ENCODE measurements at regions not wholly inside any gene's neighbourhood (a gene's known extent, or its start where the extent isn't known, plus 50 kb on each side); places are given as distances from the start of the nearest gene placed in this dataset.

DNA sequence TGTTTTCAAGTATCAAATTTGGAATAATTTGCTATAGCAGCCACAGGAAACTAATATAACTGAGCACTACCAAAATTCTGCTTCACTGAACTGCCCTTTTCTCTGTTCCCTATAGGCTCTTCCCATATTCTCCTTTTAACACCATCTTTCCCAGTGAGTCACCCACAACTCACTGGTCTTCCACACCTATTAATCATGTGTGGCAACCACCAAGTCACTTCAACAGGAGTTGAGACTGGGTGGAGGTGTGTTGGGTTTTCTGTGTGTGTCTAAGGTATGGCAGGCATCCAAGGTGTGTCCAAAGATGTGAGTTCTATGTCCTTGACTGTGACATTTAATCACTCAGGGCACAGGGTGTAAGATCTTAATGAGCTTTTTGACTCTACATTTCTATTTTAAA is 610.0 kb upstream of the CDH11 start:
- no peaks in the 10 kb centered on the region for H3K36me3 Mint-ChIP-seq
- DNase-seq (no peak), ATAC-seq (no peak)
- no peak overlapping the region for H3K27ac ChIP-seq (ENCODE audit: low read depth, low read length)
- POLR2A ChIA-PET: interaction anchor here (0.6 kb wide), 1 partner anchor 27 kb away, joined by 3 read pairs; no protein-coding TSS in a partner anchor
- no peaks in the 10 kb centered on the region for H3K36me3 ChIP-seq (ENCODE audit: control insufficient read depth in 2 of 3, insufficient read depth in 3 of 3, low read length in 3 of 3)
- intact Hi-C loops (cut with micrococcal nuclease): no loop called here
- CTCF ChIA-PET: no interaction called here
- H3K27me3 ChIP-seq (ENCODE audit: control insufficient read depth in 2 of 2, insufficient read depth in 2 of 2, low read length in 2 of 2): no peaks in the 10 kb centered on the region
- peaks cover 0 to 5% (median 4%) of the 10 kb centered on the region in 5 donors for H3K27me3 Mint-ChIP-seq
- no peak overlapping the region for H3K27ac Mint-ChIP-seq
- H3K9me3 Mint-ChIP-seq: peaks cover 0 to 20% (median 4%) of the 10 kb centered on the region in 11 donors
- no peak overlapping the region for H3K4me3 ChIP-seq (ENCODE audit: low read length)
- H3K9me3 ChIP-seq (ENCODE audit: control insufficient read depth in 2 of 3, low read length in 3 of 3): no peaks in the 10 kb centered on the region
- H3K4me3 Mint-ChIP-seq: no peak overlapping the region
- H3K4me1 Mint-ChIP-seq: peaks cover 0 to 4% (median 0%) of the 10 kb centered on the region in 7 donors
- no peaks in the 10 kb centered on the region for H3K4me1 ChIP-seq (ENCODE audit: control insufficient read depth in 2 of 2, insufficient read depth in 2 of 2, low read length in 2 of 2)

DNA sequence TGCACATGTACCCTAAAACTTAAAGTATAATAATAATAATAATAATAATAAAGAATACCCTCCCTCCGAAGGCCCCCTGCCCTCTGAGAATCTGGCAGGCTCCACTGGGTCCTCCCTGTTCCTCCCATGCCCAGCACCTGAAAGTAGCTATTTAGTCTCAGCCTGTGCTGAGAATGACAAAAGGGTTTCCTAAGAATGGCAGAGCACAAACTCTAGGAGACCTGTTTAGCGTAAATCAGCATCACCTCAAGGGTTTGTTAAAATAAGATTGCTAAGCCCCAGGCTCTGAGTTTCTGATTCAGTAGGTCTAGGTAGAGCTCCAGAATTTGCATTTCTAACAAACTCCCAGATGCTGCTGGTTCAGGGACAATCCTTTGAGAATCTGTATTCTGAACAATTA is 606.8 kb upstream of the CDH11 start:
- Histone ChIP-seq H3K27me3 (ENCODE audit: control insufficient read depth in 2 of 2, insufficient read depth in 2 of 2, low read length in 2 of 2) (no peaks in the 10 kb centered on the region), H3K4me3 (ENCODE audit: low read length) (no peak overlapping the region), H3K36me3 (ENCODE audit: control insufficient read depth in 2 of 3, insufficient read depth in 3 of 3, low read length in 3 of 3) (no peaks in the 10 kb centered on the region), H3K9me3 (ENCODE audit: control insufficient read depth in 2 of 3, low read length in 3 of 3) (no peaks in the 10 kb centered on the region), H3K27ac (ENCODE audit: low read depth, low read length) (no peak overlapping the region), H3K4me1 (ENCODE audit: control insufficient read depth in 2 of 2, insufficient read depth in 2 of 2, low read length in 2 of 2) (no peaks in the 10 kb centered on the region)
- Mint-ChIP-seq H3K27ac (no peak overlapping the region), H3K27me3 (peaks cover 0 to 6% (median under 1%) of the 10 kb centered on the region in 5 donors), H3K9me3 (peaks cover 0 to 20% (median 0%) of the 10 kb centered on the region in 11 donors), H3K4me1 (peaks cover 0 to 4% (median 0%) of the 10 kb centered on the region in 7 donors), H3K36me3 (no peaks in the 10 kb centered on the region), H3K4me3 (no peak overlapping the region)
- CTCF ChIA-PET: no interaction called here
- intact Hi-C loops (cut with micrococcal nuclease): no loop called here
- POLR2A ChIA-PET: no interaction called here
- ATAC-seq (no peak), DNase-seq (no peak)

DNA sequence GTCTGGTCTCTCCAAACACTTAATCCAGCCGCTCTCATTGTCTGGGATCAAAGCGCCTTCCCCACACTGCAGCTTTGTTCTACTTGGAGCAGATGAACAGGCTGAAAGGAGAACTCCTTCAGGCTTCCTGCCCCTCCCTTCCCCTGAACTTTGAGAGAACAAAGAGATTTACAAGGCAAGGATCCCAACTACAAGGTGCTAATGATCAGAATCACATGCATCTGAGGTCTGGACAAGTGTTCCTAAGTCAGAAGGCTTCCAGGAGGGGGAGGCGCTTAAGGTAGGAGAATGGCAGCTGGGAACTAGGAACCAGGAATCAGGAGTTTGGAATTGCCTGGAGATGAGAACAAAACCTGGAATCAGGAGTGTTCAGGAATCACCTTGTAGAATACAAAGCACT is 606.3 kb upstream of the CDH11 start:
- Mint-ChIP-seq H3K36me3 (no peaks in the 10 kb centered on the region), H3K4me3 (no peak overlapping the region), H3K27ac (no peak overlapping the region), H3K9me3 (peaks cover 0 to 20% (median under 1%) of the 10 kb centered on the region in 11 donors), H3K4me1 (peaks cover 0 to 4% (median 0%) of the 10 kb centered on the region in 7 donors), H3K27me3 (peaks cover 0 to 7% (median 5%) of the 10 kb centered on the region in 5 donors)
- Histone ChIP-seq H3K36me3 (ENCODE audit: control insufficient read depth in 2 of 3, insufficient read depth in 3 of 3, low read length in 3 of 3) (no peaks in the 10 kb centered on the region), H3K27me3 (ENCODE audit: control insufficient read depth in 2 of 2, insufficient read depth in 2 of 2, low read length in 2 of 2) (no peaks in the 10 kb centered on the region), H3K27ac (ENCODE audit: low read depth, low read length) (no peak overlapping the region), H3K4me1 (ENCODE audit: control insufficient read depth in 2 of 2, insufficient read depth in 2 of 2, low read length in 2 of 2) (no peaks in the 10 kb centered on the region), H3K9me3 (ENCODE audit: control insufficient read depth in 2 of 3, low read length in 3 of 3) (no peaks in the 10 kb centered on the region), H3K4me3 (ENCODE audit: low read length) (no peak overlapping the region)
- DNase-seq: no peak
- intact Hi-C loops (cut with micrococcal nuclease): no loop called here
- ChIA-PET CTCF (no interaction called here), POLR2A (no interaction called here)
- no peak for ATAC-seq

- no peaks in the 10 kb centered on the region for H3K9me3 ChIP-seq (ENCODE audit: control insufficient read depth in 2 of 3, low read length in 3 of 3)
- H3K4me3 ChIP-seq (ENCODE audit: low read length): no peak overlapping the region
- H3K4me1 ChIP-seq (ENCODE audit: control insufficient read depth in 2 of 2, insufficient read depth in 2 of 2, low read length in 2 of 2): no peaks in the 10 kb centered on the region
- Mint-ChIP-seq H3K4me1 (peaks cover 0 to 4% (median 0%) of the 10 kb centered on the region in 7 donors), H3K27me3 (peaks cover 0 to 8% (median 5%) of the 10 kb centered on the region in 5 donors), H3K9me3 (peaks cover 0 to 20% (median 3%) of the 10 kb centered on the region in 11 donors), H3K4me3 (no peak overlapping the region), H3K27ac (no peak overlapping the region), H3K36me3 (no peaks in the 10 kb centered on the region)
- no peak overlapping the region for H3K27ac ChIP-seq (ENCODE audit: low read depth, low read length)
- intact Hi-C loops (cut with micrococcal nuclease): no loop called here
- no peaks in the 10 kb centered on the region for H3K36me3 ChIP-seq (ENCODE audit: control insufficient read depth in 2 of 3, insufficient read depth in 3 of 3, low read length in 3 of 3)
- ChIA-PET CTCF (no interaction called here), POLR2A (no interaction called here)
- H3K27me3 ChIP-seq (ENCODE audit: control insufficient read depth in 2 of 2, insufficient read depth in 2 of 2, low read length in 2 of 2): no peaks in the 10 kb centered on the region
- ATAC-seq (no peak), DNase-seq (no peak)
Observed at GRCh38 chr16:65727534-65728137, 605.8 kb upstream of the CDH11 start.

DNA sequence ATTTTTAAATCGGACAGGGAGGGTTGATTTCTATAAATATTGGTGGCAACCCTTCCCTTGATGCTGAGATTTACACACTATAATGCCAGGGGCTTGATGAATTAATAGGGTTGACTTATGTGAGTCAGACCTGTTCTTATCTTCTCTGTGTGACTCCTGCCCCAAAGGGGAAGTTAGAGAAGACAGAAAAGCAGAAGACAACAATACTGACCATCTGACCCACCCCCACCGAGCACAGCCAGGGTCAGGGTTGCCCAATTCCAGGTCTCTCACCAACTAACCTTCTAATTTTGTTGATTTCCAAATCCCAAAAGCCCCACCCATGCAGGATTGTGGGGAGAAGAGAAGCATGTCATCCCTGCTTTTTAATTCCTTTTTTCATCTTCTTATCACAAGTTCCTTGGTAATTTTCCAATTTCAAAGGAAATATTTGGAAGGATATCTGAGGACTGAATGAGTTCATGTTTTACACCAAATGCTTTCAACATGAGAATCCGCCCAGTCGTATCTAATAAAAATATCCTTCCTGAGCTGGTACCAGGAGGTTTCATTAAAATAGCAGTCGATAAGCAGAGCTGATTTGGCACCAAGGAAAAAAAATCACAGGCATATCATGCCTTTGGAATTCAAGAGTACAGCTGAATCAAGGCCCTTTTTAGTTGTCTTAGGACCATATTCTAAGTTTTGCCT is 603.4 kb upstream of the CDH11 start:
- intact Hi-C loops (cut with micrococcal nuclease): no loop called here
- H3K9me3 Mint-ChIP-seq: peaks cover 0 to 18% (median under 1%) of the 10 kb centered on the region in 11 donors
- DNase-seq: no peak
- peaks cover 0 to 8% (median 5%) of the 10 kb centered on the region in 5 donors for H3K27me3 Mint-ChIP-seq
- no peaks in the 10 kb centered on the region for H3K36me3 ChIP-seq (ENCODE audit: control insufficient read depth in 2 of 3, insufficient read depth in 3 of 3, low read length in 3 of 3)
- H3K27me3 ChIP-seq (ENCODE audit: control insufficient read depth in 2 of 2, insufficient read depth in 2 of 2, low read length in 2 of 2): no peaks in the 10 kb centered on the region
- ATAC-seq: peak; percentile 74
- H3K4me1 Mint-ChIP-seq: peaks cover 0 to 4% (median 0%) of the 10 kb centered on the region in 7 donors
- no peaks in the 10 kb centered on the region for H3K9me3 ChIP-seq (ENCODE audit: control insufficient read depth in 2 of 3, low read length in 3 of 3)
- H3K36me3 Mint-ChIP-seq: no peaks in the 10 kb centered on the region
- POLR2A ChIA-PET: no interaction called here
- H3K4me1 ChIP-seq (ENCODE audit: control insufficient read depth in 2 of 2, insufficient read depth in 2 of 2, low read length in 2 of 2): no peaks in the 10 kb centered on the region
- no peak overlapping the region for H3K27ac ChIP-seq (ENCODE audit: low read depth, low read length)
- CTCF ChIA-PET: no interaction called here
- H3K4me3 Mint-ChIP-seq: no peak overlapping the region
- H3K27ac Mint-ChIP-seq: no peak overlapping the region
- H3K4me3 ChIP-seq (ENCODE audit: low read length): no peak overlapping the region

DNA sequence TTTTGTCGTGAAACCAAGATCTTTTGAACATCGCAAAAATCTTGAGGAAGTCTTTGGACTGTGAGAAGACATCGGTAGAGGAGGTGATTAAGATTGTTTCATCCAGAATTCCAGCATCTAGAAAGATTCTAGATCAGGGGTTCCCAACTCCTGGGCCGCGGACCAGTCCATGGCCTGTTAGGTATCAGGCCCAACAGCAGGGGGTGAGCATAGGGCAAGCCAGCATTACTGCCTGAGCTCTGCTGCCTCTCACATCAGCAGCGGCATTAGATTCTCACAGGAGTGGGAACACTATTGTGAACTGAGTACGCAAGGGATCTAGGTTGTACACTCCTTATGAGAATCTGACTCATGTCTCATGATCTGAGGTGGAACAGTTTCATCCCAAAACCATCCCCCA is 600.6 kb upstream of the CDH11 start:
- H3K4me3 Mint-ChIP-seq: no peak overlapping the region
- intact Hi-C loops (cut with micrococcal nuclease): no loop called here
- POLR2A ChIA-PET: no interaction called here
- ATAC-seq (no peak), DNase-seq (no peak)
- Histone ChIP-seq H3K27ac (ENCODE audit: low read depth, low read length) (no peak overlapping the region), H3K4me1 (ENCODE audit: control insufficient read depth in 2 of 2, insufficient read depth in 2 of 2, low read length in 2 of 2) (no peaks in the 10 kb centered on the region), H3K9me3 (ENCODE audit: control insufficient read depth in 2 of 3, low read length in 3 of 3) (no peaks in the 10 kb centered on the region), H3K27me3 (ENCODE audit: control insufficient read depth in 2 of 2, insufficient read depth in 2 of 2, low read length in 2 of 2) (no peaks in the 10 kb centered on the region), H3K36me3 (ENCODE audit: control insufficient read depth in 2 of 3, insufficient read depth in 3 of 3, low read length in 3 of 3) (no peaks in the 10 kb centered on the region), H3K4me3 (ENCODE audit: low read length) (no peak overlapping the region)
- no peaks in the 10 kb centered on the region for H3K36me3 Mint-ChIP-seq
- CTCF ChIA-PET: no interaction called here
- H3K27me3 Mint-ChIP-seq: peaks cover 0 to 8% (median 0%) of the 10 kb centered on the region in 5 donors
- no peak overlapping the region for H3K27ac Mint-ChIP-seq
- H3K4me1 Mint-ChIP-seq: peaks cover 0 to 2% (median 0%) of the 10 kb centered on the region in 7 donors
- H3K9me3 Mint-ChIP-seq: peaks cover 0 to 8% (median 3%) of the 10 kb centered on the region in 11 donors

DNA sequence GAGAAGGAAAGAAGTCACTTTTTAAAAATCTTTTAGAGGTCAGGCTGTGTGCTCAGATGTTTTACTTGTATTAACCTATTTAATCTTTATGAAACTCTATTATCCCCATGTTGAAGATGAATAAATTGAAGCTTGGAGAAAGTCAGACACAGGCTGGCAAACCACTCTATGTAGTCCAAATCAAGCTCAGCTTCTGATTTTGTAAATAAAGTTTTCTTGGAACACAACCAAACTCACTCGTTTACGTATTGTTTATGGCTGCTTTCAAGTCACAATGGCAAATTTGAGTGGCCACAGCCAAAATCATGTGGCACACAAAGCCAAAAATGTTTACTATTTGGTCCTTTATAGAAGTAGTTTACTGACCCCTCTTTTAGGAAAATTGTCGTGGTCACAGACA is 596.0 kb upstream of the CDH11 start:
- no peak overlapping the region for H3K4me3 ChIP-seq (ENCODE audit: low read length)
- peaks cover 0 to 22% (median 6%) of the 10 kb centered on the region in 11 donors for H3K9me3 Mint-ChIP-seq
- no peak overlapping the region for H3K27ac Mint-ChIP-seq
- H3K36me3 ChIP-seq (ENCODE audit: control insufficient read depth in 2 of 3, insufficient read depth in 3 of 3, low read length in 3 of 3): no peaks in the 10 kb centered on the region
- no peak for ATAC-seq
- no peak for DNase-seq
- H3K4me3 Mint-ChIP-seq: no peak overlapping the region
- H3K4me1 ChIP-seq (ENCODE audit: control insufficient read depth in 2 of 2, insufficient read depth in 2 of 2, low read length in 2 of 2): no peaks in the 10 kb centered on the region
- ChIA-PET POLR2A (no interaction called here), CTCF (no interaction called here)
- H3K27ac ChIP-seq (ENCODE audit: low read depth, low read length): no peak overlapping the region
- peaks cover 0 to 12% (median 7%) of the 10 kb centered on the region in 5 donors for H3K27me3 Mint-ChIP-seq
- intact Hi-C loops (cut with micrococcal nuclease): no loop called here
- H3K27me3 ChIP-seq (ENCODE audit: control insufficient read depth in 2 of 2, insufficient read depth in 2 of 2, low read length in 2 of 2): no peaks in the 10 kb centered on the region
- peaks cover 0 to 2% (median 0%) of the 10 kb centered on the region in 7 donors for H3K4me1 Mint-ChIP-seq
- no peaks in the 10 kb centered on the region for H3K9me3 ChIP-seq (ENCODE audit: control insufficient read depth in 2 of 3, low read length in 3 of 3)
- H3K36me3 Mint-ChIP-seq: no peaks in the 10 kb centered on the region

All from naive thymus-derived CD4-positive, alpha-beta T cell (primary cell).